ENCODE measurements at regions not wholly inside any gene's neighbourhood (a gene's known extent, or its start where the extent isn't known, plus 50 kb on each side); places are given as distances from the start of the nearest gene placed in this dataset.
"Not testable (repeated sequence)": the region's sequence is repeated elsewhere in the genome, so short reads cannot be mapped to it uniquely, and the experiment has no call there.

DNA sequence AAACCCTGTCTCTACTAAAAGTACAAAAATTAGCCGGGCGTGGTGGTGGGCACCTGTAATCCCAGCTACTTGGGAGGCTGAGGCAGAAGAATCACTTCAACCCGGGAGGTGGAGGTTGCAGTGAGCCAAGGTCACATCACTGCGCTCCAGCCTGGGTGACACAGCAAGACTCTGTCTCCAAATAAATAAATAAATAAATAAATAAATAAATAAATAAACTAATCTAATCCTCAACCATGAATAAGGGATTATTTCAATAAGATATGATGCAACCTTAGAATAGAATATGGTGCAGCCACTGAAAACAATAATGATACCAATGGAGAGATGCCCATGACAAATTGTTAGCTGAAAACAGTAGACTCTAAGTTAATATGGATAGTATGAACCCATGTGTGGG lies 270.0 kb downstream of the MEX3B start:
- TF ChIP-seq, protein P1, sequence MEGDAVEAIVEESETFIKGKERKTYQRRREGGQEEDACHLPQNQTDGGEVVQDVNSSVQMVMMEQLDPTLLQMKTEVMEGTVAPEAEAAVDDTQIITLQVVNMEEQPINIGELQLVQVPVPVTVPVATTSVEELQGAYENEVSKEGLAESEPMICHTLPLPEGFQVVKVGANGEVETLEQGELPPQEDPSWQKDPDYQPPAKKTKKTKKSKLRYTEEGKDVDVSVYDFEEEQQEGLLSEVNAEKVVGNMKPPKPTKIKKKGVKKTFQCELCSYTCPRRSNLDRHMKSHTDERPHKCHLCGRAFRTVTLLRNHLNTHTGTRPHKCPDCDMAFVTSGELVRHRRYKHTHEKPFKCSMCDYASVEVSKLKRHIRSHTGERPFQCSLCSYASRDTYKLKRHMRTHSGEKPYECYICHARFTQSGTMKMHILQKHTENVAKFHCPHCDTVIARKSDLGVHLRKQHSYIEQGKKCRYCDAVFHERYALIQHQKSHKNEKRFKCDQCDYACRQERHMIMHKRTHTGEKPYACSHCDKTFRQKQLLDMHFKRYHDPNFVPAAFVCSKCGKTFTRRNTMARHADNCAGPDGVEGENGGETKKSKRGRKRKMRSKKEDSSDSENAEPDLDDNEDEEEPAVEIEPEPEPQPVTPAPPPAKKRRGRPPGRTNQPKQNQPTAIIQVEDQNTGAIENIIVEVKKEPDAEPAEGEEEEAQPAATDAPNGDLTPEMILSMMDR (IDR thresholded peaks at IDR 0.05; ENCODE audit: extremely low read depth in 1 of 2, insufficient read depth in 1 of 2, low read depth in 1 of 2, low read length in 2 of 2) = not testable (repeated sequence)
- TF ChIP-seq, protein P2, sequence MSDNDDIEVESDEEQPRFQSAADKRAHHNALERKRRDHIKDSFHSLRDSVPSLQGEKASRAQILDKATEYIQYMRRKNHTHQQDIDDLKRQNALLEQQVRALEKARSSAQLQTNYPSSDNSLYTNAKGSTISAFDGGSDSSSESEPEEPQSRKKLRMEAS (IDR thresholded peaks at IDR 0.05; ENCODE audit: insufficient read depth, insufficient read length) = not testable (repeated sequence)
- TF ChIP-seq POLR2A (IDR thresholded peaks at IDR 0.05; ENCODE audit: low read depth, low read length); EZH2 (IDR thresholded peaks at IDR 0.05; ENCODE audit: borderline replicate concordance, low read depth, low read length, severe bottlenecking); JUN (IDR thresholded peaks at IDR 0.05; ENCODE audit: borderline replicate concordance, insufficient read depth, insufficient read length, low read depth); MYC (IDR thresholded peaks at IDR 0.05; ENCODE audit: low read depth, low read length): not testable (repeated sequence)
